D341Med (cell line): ENCODE measurements at regions not wholly inside any gene's neighbourhood (a gene's known extent, or its start where the extent isn't known, plus 50 kb on each side); places are given as distances from the start of the nearest gene placed in this dataset.

Source experiments
- DNase-seq: peaks from one replicate; pipeline ENCODE4 v3.0.0; 2012; ENCODE audit warnings: low spot score

- DNase-seq, result peak; percentile 85
Observed at GRCh38 chr15:70323111-70323851, 225.6 kb upstream of the TLE3 start.

- DNase-seq, result no peak
Observed at GRCh38 chr15:70322051-70322668, 224.4 kb upstream of the TLE3 start.

- DNase-seq, result no peak
Observed at GRCh38 chr15:70321172-70321819, 223.6 kb upstream of the TLE3 start.

- no peak for DNase-seq
Observed at GRCh38 chr15:70320482-70320881, 222.8 kb upstream of the TLE3 start.

- no peak for DNase-seq
Observed at GRCh38 chr15:70320077-70320476, 222.4 kb upstream of the TLE3 start.

GRCh38 chr15:70319466-70319865 lies 221.7 kb upstream of the TLE3 start:
- DNase-seq, result no peak

- no peak for DNase-seq
Observed at GRCh38 chr15:70318594-70319465, 221.1 kb upstream of the TLE3 start.

- DNase-seq, result no peak
Observed at GRCh38 chr15:70316059-70316600, 218.4 kb upstream of the TLE3 start.

- DNase-seq, result no peak
Observed at GRCh38 chr15:70315431-70315830, 217.7 kb upstream of the TLE3 start.

GRCh38 chr15:70314688-70315087 lies 217.0 kb upstream of the TLE3 start:
- DNase-seq, result no peak

GRCh38 chr15:70314018-70314354 lies 216.3 kb upstream of the TLE3 start:
- DNase-seq, result no peak

GRCh38 chr15:70313099-70314017 lies 215.6 kb upstream of the TLE3 start:
- DNase-seq, result no peak

- no peak for DNase-seq
Observed at GRCh38 chr15:70311821-70312220, 214.1 kb upstream of the TLE3 start.

- no peak for DNase-seq
Observed at GRCh38 chr15:70309716-70310115, 212.0 kb upstream of the TLE3 start.

- no peak for DNase-seq
Observed at GRCh38 chr15:70308735-70309434, 211.2 kb upstream of the TLE3 start.

- no peak for DNase-seq
Observed at GRCh38 chr15:70308011-70308734, 210.5 kb upstream of the TLE3 start.

GRCh38 chr15:70306582-70306981 lies 208.9 kb upstream of the TLE3 start:
- no peak for DNase-seq

GRCh38 chr15:70306081-70306480 lies 208.4 kb upstream of the TLE3 start:
- DNase-seq, result no peak

GRCh38 chr15:70303981-70304380 lies 206.3 kb upstream of the TLE3 start:
- no peak for DNase-seq

- DNase-seq, result no peak
Observed at GRCh38 chr15:70302360-70302759, 204.6 kb upstream of the TLE3 start.
